Left kidney (tissue), 1 donor: ENCODE measurements at regions not wholly inside any gene's neighbourhood (a gene's known extent, or its start where the extent isn't known, plus 50 kb on each side); places are given as distances from the start of the nearest gene placed in this dataset.
A peak's percentile ranks its signal among the peaks of the same experiment; 100 is the strongest.

Experiments used
- DNase-seq: peaks from one replicate; pipeline ENCODE4 v3.0.0-alpha.2; 2013

GRCh38 chr2:120440521-120441350, 94.8 kb downstream of the INHBB start:
- DNase-seq = no peak

GRCh38 chr2:120441351-120441700, 95.4 kb downstream of the INHBB start:
- no peak for DNase-seq

- peak; percentile 44 for DNase-seq
Observed at GRCh38 chr2:120441744-120442471, 96.0 kb downstream of the INHBB start.

DNA sequence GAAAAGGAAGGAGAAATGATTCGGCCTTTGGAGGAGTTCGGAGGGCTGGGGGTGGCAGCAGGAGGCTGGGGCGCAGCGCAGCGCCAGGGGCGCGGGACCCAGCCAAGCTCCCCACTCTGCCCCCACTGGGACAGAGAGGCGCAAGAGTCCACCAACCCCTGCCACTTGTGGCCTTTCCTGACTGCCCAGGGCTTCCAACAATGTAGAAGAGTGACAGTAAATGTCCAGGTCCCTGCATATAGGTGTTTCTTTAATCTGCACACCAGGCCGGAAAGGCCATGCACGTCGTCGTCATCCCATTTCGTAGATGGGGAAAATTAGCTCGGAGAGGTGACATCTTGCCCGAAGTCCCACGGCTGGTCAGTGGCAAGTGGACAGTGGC, 96.6 kb downstream of the INHBB start:
- no peak for DNase-seq

DNA sequence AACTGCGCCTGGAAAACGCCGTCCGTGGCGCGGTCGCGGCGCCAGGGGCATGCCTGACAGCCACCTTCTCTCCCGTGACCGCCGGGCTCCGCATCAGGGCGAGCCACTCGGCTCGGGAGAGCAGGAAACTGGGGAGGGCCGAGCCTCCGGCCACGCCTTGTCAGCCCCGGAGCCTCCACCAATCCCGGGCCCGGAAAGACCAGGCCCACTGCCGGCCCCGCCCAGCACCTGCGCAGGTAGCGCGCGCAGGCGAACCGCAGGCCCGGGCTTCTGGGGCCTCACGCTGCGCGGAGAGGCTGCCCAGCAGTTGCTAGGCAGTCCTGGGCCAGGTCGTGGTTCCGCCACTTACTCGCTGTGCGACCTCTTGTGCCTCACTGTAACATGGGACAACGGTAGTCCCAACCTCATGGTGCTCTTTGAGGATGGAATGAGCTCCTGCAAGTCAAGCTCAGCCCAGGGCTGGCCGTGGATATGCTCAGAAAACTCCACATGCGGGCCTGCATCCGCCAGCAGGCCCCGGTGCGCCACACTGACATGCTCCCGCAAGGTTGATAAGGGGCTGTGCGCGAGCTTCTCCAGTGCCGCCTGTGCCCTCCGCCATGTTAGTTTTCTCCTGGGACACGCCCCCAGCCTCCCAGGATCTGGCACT, 97.1 kb downstream of the INHBB start:
- DNase-seq = peak; percentile 52

- no peak for DNase-seq
Observed at GRCh38 chr2:120443946-120444345, 98.0 kb downstream of the INHBB start.

GRCh38 chr2:120444691-120445240, 98.8 kb downstream of the INHBB start:
- no peak for DNase-seq

- DNase-seq = peak; percentile 66
Observed at GRCh38 chr2:120445449-120446143, 99.7 kb downstream of the INHBB start.

GRCh38 chr2:120446236-120447126, 100.5 kb downstream of the INHBB start:
- DNase-seq = no peak

- no peak for DNase-seq
Observed at GRCh38 chr2:120447127-120447785, 101.3 kb downstream of the INHBB start.

- DNase-seq = no peak
Observed at GRCh38 chr2:120448436-120448835, 102.5 kb downstream of the INHBB start.

- no peak for DNase-seq
Observed at GRCh38 chr2:120448961-120449810, 103.2 kb downstream of the INHBB start.

- no peak for DNase-seq
Observed at GRCh38 chr2:120450196-120450820, 104.4 kb downstream of the INHBB start.

DNA sequence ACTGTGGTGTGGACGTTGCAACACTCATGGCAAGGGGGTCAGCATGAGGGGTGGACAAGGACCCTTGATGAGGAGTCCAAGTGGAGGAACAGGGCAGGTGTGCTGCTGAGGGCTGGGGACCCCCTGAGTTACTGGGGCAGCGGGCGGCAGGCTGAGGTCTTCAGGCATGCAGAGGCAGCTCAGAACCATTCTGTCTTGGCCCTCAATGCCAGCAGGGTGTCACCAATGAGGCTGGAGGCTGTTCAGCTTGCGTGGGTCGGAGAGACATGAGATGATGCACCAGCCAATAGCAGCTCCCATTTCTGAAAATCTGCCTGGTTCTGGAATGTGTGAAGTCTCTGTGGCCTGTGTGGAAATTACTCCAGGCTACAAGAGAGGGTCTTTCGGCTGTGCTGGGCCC, 105.4 kb downstream of the INHBB start:
- DNase-seq = no peak

DNA sequence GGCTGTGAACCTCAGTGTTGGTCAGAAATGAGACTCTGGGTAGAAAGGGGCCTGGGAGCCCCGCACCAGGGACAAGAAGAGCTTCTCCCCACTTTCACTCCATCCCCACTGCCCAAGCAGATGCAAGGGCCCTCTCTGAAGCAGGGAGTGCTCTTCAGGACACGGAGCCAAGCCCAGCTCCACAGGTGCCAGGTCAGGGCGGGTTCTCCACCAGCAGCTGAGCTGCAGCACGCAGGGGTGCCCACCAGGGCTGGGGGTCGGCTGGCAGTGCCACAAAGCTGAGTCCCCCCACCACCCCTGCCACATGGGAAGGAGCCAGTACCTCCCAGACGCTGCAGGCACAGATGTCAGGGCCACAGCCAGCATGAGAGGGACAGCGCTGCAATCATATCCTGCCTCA, 106.2 kb downstream of the INHBB start:
- no peak for DNase-seq

DNA sequence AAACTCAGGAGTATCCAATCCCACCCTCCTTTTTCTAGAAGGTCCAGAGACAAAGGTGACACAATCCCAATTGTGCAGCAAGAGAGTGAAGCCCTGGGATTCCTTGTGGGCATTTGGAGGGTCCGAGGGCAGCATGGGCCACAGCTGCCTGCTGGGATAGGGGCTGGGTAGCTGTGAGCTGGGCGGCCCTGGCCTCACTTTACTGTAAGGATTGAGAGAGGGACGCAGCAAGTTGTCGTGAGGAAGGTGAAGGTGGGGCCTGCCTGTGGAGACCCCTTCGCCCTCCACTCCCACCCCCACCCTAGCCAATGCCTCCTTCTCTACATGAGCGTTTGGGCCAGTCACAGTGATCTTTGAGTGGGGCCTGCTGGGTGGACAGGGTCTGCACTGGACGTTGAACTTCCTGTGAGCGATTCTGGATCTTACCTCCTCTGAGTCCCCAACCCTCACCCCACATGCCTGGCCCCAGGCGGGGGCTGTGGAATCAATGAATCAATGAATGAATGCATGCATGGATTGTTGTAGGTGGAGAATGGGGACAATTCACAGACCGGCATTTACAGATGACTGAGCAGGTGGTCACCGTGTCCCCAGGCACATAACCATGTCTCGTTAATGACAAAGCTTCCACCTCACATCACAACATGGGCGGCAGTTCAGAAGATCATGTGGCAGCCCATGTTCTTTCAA, 107.2 kb downstream of the INHBB start:
- DNase-seq = no peak

DNA sequence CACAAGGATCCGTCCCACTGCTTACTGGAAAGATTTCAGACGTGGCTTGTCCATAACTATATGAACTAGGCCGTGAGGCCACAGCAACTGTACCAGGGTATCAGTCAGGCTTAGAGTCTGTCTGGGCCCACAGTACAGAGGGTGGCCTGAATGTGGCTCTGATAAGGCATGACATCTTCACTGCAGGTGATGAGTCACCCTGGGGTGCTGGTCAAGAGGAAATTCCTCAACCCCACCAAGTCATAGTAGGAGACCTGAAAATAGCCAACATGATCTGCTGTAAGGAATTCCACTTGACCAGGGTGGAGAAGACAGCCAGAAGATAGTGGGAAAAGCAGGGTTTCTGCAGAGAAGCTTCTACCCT, 107.7 kb downstream of the INHBB start:
- DNase-seq = no peak

DNA sequence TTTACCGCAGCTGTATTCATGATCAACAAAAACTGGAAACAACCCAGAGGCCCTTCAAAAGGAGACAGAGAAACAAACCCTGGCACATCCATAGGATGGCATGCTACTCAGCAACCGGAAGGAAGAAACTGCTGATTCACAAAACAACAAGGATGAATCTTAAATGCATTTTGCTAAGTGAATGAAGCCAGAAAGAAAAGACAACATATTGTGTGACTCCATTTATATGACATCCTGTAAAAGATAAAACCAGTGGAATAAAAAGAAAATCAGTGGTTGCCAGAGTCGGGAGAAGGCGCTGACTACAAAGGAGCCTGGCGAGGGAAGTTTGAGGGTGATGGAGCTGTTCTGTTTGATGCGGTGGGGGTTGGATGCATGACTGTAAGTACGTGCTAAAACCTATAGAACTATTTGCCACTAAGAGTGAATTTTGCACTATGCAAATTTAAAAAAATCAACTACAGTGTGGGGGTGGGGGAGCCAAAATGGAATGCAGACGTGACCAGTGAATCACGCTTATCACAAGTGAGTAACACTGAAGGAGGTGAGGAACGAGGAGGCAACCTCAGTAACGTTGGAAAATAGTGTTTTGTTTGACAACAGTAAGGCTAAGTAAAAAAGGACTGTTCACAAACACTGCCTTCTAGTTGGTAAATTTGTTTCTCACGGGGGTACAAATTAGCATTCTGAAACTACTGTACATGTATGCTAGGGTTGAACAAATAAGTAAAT, 108.9 kb downstream of the INHBB start:
- no peak for DNase-seq
